ENCODE measurements at regions not wholly inside any gene's neighbourhood (a gene's known extent, or its start where the extent isn't known, plus 50 kb on each side); places are given as distances from the start of the nearest gene placed in this dataset.
"Not testable (repeated sequence)": the region's sequence is repeated elsewhere in the genome, so short reads cannot be mapped to it uniquely, and the experiment has no call there.

GRCh38 chr12:42871816-42872215 is 282.3 kb upstream of the PRICKLE1 start:
- DNase-seq (ENCODE audit: low read depth in 2 of 2), result no peak

GRCh38 chr12:42868291-42868690 is 278.7 kb upstream of the PRICKLE1 start:
- no peak for DNase-seq (ENCODE audit: low read depth in 2 of 2)

GRCh38 chr12:42865282-42865681 is 275.7 kb upstream of the PRICKLE1 start:
- DNase-seq (ENCODE audit: low read depth in 2 of 2), result no peak

- no peak for DNase-seq (ENCODE audit: low read depth in 2 of 2)
These were observed 272.5 kb upstream of the PRICKLE1 start for GRCh38 chr12:42862055-42862454.

GRCh38 chr12:42860331-42860730 is 270.8 kb upstream of the PRICKLE1 start:
- DNase-seq (ENCODE audit: low read depth in 2 of 2), result not testable (repeated sequence)

GRCh38 chr12:42859612-42860011 is 270.1 kb upstream of the PRICKLE1 start:
- no peak for DNase-seq (ENCODE audit: low read depth in 2 of 2)

GRCh38 chr12:42857106-42857505 is 267.6 kb upstream of the PRICKLE1 start:
- DNase-seq (ENCODE audit: low read depth in 2 of 2), result no peak

GRCh38 chr12:42855362-42855950 is 265.9 kb upstream of the PRICKLE1 start:
- no peak for DNase-seq (ENCODE audit: low read depth in 2 of 2)

GRCh38 chr12:42854826-42855225 is 265.3 kb upstream of the PRICKLE1 start:
- no peak for DNase-seq (ENCODE audit: low read depth in 2 of 2)

GRCh38 chr12:42854208-42854607 is 264.7 kb upstream of the PRICKLE1 start:
- DNase-seq (ENCODE audit: low read depth in 2 of 2), result no peak

- no peak for DNase-seq (ENCODE audit: low read depth in 2 of 2)
These were observed 264.0 kb upstream of the PRICKLE1 start for GRCh38 chr12:42853370-42854140.

- DNase-seq (ENCODE audit: low read depth in 2 of 2), result no peak
These were observed 257.2 kb upstream of the PRICKLE1 start for GRCh38 chr12:42846782-42847181.

- DNase-seq (ENCODE audit: low read depth in 2 of 2), result no peak
These were observed 244.5 kb upstream of the PRICKLE1 start for GRCh38 chr12:42834062-42834461.

GRCh38 chr12:42828836-42829235 is 239.3 kb upstream of the PRICKLE1 start:
- DNase-seq (ENCODE audit: low read depth in 2 of 2), result no peak

- DNase-seq (ENCODE audit: low read depth in 2 of 2), result no peak
These were observed 234.8 kb upstream of the PRICKLE1 start for GRCh38 chr12:42824327-42824726.

GRCh38 chr12:42823679-42824078 is 234.1 kb upstream of the PRICKLE1 start:
- DNase-seq (ENCODE audit: low read depth in 2 of 2), result no peak

GRCh38 chr12:42819846-42820245 is 230.3 kb upstream of the PRICKLE1 start:
- DNase-seq (ENCODE audit: low read depth in 2 of 2), result no peak

GRCh38 chr12:42815068-42815467 is 225.5 kb upstream of the PRICKLE1 start:
- no peak for DNase-seq (ENCODE audit: low read depth in 2 of 2)

GRCh38 chr12:42812871-42813270 is 223.3 kb upstream of the PRICKLE1 start:
- DNase-seq (ENCODE audit: low read depth in 2 of 2), result no peak

GRCh38 chr12:42812086-42812485 is 222.5 kb upstream of the PRICKLE1 start:
- DNase-seq (ENCODE audit: low read depth in 2 of 2), result no peak

- DNase-seq (ENCODE audit: low read depth in 2 of 2), result no peak
These were observed 220.5 kb upstream of the PRICKLE1 start for GRCh38 chr12:42810006-42810405.

- DNase-seq (ENCODE audit: low read depth in 2 of 2), result no peak
These were observed 219.7 kb upstream of the PRICKLE1 start for GRCh38 chr12:42809226-42809625.

GRCh38 chr12:42807766-42808165 is 218.2 kb upstream of the PRICKLE1 start:
- no peak for DNase-seq (ENCODE audit: low read depth in 2 of 2)

Measured in lung microvascular endothelial cell (primary cell).